Gastroesophageal sphincter (tissue), 4 donors: ENCODE measurements at regions not wholly inside any gene's neighbourhood (a gene's known extent, or its start where the extent isn't known, plus 50 kb on each side); places are given as distances from the start of the nearest gene placed in this dataset.

Experiments used
- ATAC-seq: fragments of 150-250 bp; one replicate; pipeline ENCODE4 v1.9.1; 2016; ENCODE audit warnings: mild to moderate bottlenecking, moderate library complexity
- H3K27ac ChIP-seq, 4 donors: fragments of 200-600 bp; sonication (generic) in 3 of 4; 1 replicate in 3 of 4; 2 replicates in 1 of 4; pipeline ENCODE4 v1.5.1; 2016 to 2019
- H3K27me3 ChIP-seq: fragments of 200-600 bp; sonication (generic); one replicate; pipeline ENCODE4 v1.5.1; 2019
- H3K36me3 ChIP-seq, 2 donors: fragments of 200-600 bp; sonication (generic); one replicate each; pipeline ENCODE4 v1.5.1; 2019; ENCODE audit warnings: control low read depth in 1 of 2
- H3K4me1 ChIP-seq, 3 donors: fragments of 200-600 bp; sonication (generic); 1 replicate in 2 of 3; 2 replicates in 1 of 3; pipeline ENCODE4 v1.5.1; 2016 to 2019; ENCODE audit warnings: control low read depth in 2 of 3
- H3K4me3 ChIP-seq, 2 donors: fragments of 200-600 bp; sonication (generic); one replicate each; pipeline ENCODE4 v1.5.1; 2019; ENCODE audit warnings: mild to moderate bottlenecking in 1 of 2, moderate library complexity in 1 of 2
- H3K9me3 ChIP-seq, 3 donors: fragments of 200-600 bp; sonication (generic); one replicate each; pipeline ENCODE4 v1.5.1; 2017 to 2019; ENCODE audit warnings: control low read depth in 2 of 3
- CTCF ChIP-seq, 4 experiments: fragments of 200-600 bp in 2 of 4; fragments of 450-650 bp in 2 of 4; sonication (generic) in 1 of 4; IDR thresholded peaks; one replicate each; pipeline ENCODE4 v1.5.1; 2017 to 2019; ENCODE audit warnings: antibody characterized with exemption in 4 of 4, mild to moderate bottlenecking in 2 of 4, moderate library complexity in 2 of 4
- EP300 ChIP-seq: sonication (generic); formaldehyde crosslinking; IDR thresholded peaks from one replicate; pipeline ENCODE4 v1.6.1; 2017; ENCODE audit warnings: antibody characterized with exemption, mild to moderate bottlenecking
- POLR2A ChIP-seq, 2 donors: fragments of 450-650 bp; IDR thresholded peaks; one replicate each; pipeline ENCODE4 v1.6.1; 2017; ENCODE audit warnings: antibody characterized with exemption in 2 of 2, mild to moderate bottlenecking in 2 of 2, moderate library complexity in 1 of 2
- POLR2AphosphoS5 ChIP-seq: sonication (generic); formaldehyde crosslinking; IDR thresholded peaks from one replicate; pipeline ENCODE4 v1.6.1; 2017; ENCODE audit warnings: antibody characterized with exemption
- WGBS, 2 donors: methylation state at CpG; one replicate each; pipeline ENCODE4 v1.1.5; 2018; ENCODE audit warnings: low coverage in 1 of 2; 5-methylcytosine and 5-hydroxymethylcytosine counted together

- H3K4me1 ChIP-seq: peaks cover 0 to 11% (median 0%) of the 10 kb centered on the region in 3 donors
- no peak overlapping the region for H3K27ac ChIP-seq
- H3K4me3 ChIP-seq: no peak overlapping the region
- H3K9me3 ChIP-seq: no peaks in the 10 kb centered on the region
- H3K36me3 ChIP-seq: no peaks in the 10 kb centered on the region
- H3K27me3 ChIP-seq: no peaks in the 10 kb centered on the region
- TF ChIP-seq POLR2A (IDR thresholded peaks at IDR 0.05) (no peak), EP300 (no peak)
- ATAC-seq: no peak
- WGBS, 2 donors: 61 to 62% methylated on average over 3 of the region's 3 CpGs
These were observed 54.1 kb upstream of the IER3 start for GRCh38 chr6:30798494-30798893.

GRCh38 chr6:30795549-30796293, 51.4 kb upstream of the IER3 start:
- no peak for TF ChIP-seq CTCF (IDR thresholded peaks at IDR 0.05)
- no peak for TF ChIP-seq POLR2AphosphoS5
- TF ChIP-seq POLR2A (IDR thresholded peaks at IDR 0.05): no peak
- no peak for TF ChIP-seq EP300
- peaks cover 0 to 8% (median 0%) of the 10 kb centered on the region in 3 donors for H3K4me1 ChIP-seq
- no peaks in the 10 kb centered on the region for H3K9me3 ChIP-seq
- WGBS, 2 donors: 96 to 100% methylated on average over 3 of the region's 3 CpGs
- H3K4me3 ChIP-seq: no peak overlapping the region
- no peak for ATAC-seq
- H3K27ac ChIP-seq: no peak overlapping the region
- H3K27me3 ChIP-seq: no peaks in the 10 kb centered on the region
- no peaks in the 10 kb centered on the region for H3K36me3 ChIP-seq
